ENCODE measurements at regions not wholly inside any gene's neighbourhood (a gene's known extent, or its start where the extent isn't known, plus 50 kb on each side); places are given as distances from the start of the nearest gene placed in this dataset.

- TF ChIP-seq EZH2phosphoT487 (IDR thresholded peaks at IDR 0.05; ENCODE audit: borderline replicate concordance), result no peak
- TF ChIP-seq, protein P1, sequence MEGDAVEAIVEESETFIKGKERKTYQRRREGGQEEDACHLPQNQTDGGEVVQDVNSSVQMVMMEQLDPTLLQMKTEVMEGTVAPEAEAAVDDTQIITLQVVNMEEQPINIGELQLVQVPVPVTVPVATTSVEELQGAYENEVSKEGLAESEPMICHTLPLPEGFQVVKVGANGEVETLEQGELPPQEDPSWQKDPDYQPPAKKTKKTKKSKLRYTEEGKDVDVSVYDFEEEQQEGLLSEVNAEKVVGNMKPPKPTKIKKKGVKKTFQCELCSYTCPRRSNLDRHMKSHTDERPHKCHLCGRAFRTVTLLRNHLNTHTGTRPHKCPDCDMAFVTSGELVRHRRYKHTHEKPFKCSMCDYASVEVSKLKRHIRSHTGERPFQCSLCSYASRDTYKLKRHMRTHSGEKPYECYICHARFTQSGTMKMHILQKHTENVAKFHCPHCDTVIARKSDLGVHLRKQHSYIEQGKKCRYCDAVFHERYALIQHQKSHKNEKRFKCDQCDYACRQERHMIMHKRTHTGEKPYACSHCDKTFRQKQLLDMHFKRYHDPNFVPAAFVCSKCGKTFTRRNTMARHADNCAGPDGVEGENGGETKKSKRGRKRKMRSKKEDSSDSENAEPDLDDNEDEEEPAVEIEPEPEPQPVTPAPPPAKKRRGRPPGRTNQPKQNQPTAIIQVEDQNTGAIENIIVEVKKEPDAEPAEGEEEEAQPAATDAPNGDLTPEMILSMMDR (conservative IDR thresholded peaks at IDR 0.05; ENCODE audit: low read length), result no peak
- H4K20me1 ChIP-seq (ENCODE audit: insufficient read depth, low read length, poor library complexity, severe bottlenecking), result no peaks in the 10 kb centered on the region
- no peak overlapping the region for H3K9ac ChIP-seq (ENCODE audit: low read depth, low read length, poor library complexity, severe bottlenecking)
- H3K4me3 ChIP-seq (ENCODE audit: low read length, poor library complexity, severe bottlenecking), result no peak overlapping the region
- no peaks in the 10 kb centered on the region for H3K27me3 ChIP-seq (ENCODE audit: insufficient read depth, low read length, poor library complexity, severe bottlenecking)
- H3K79me2 ChIP-seq (ENCODE audit: insufficient read depth, low read length), result no peaks in the 10 kb centered on the region
- no peaks in the 10 kb centered on the region for H3K36me3 ChIP-seq (ENCODE audit: insufficient read depth, low read length)
- peak overlapping the region; percentile 41 for H3K4me2 ChIP-seq (ENCODE audit: low read depth, low read length, poor library complexity, severe bottlenecking)
- no peak overlapping the region; the same call in 1 of the 2 replicates for H2AFZ ChIP-seq (ENCODE audit: low read length)
- no peaks in the 10 kb centered on the region for H3K9me3 ChIP-seq (ENCODE audit: insufficient read depth, low read depth, low read length)
- H3F3A ChIP-seq (ENCODE audit: low read depth), result no peaks in the 10 kb centered on the region; the same call in 1 of the 2 replicates
- peaks cover 29% of the 10 kb centered on the region for H3K4me1 ChIP-seq (ENCODE audit: insufficient read depth, low read length, poor library complexity, severe bottlenecking)
- H3K9me2 ChIP-seq (replicated peaks; ENCODE audit: low read depth, low read length), result no peaks in the 10 kb centered on the region
These were observed 83.1 kb upstream of the SLC5A12 start for GRCh38 chr11:26805001-26805400.

GRCh38 chr11:26806219-26806618, 84.4 kb upstream of the SLC5A12 start:
- Histone ChIP-seq H3K9me2 (replicated peaks; ENCODE audit: low read depth, low read length) (no peaks in the 10 kb centered on the region), H3F3A (ENCODE audit: low read depth) (no peaks in the 10 kb centered on the region), H3K27me3 (ENCODE audit: insufficient read depth, low read length, poor library complexity, severe bottlenecking) (no peaks in the 10 kb centered on the region), H2AFZ (ENCODE audit: low read length) (no peak overlapping the region), H3K9me3 (ENCODE audit: insufficient read depth, low read depth, low read length) (no peaks in the 10 kb centered on the region), H3K4me3 (ENCODE audit: low read length, poor library complexity, severe bottlenecking) (no peak overlapping the region), H3K79me2 (ENCODE audit: insufficient read depth, low read length) (no peaks in the 10 kb centered on the region), H4K20me1 (ENCODE audit: insufficient read depth, low read length, poor library complexity, severe bottlenecking) (no peaks in the 10 kb centered on the region), H3K4me1 (ENCODE audit: insufficient read depth, low read length, poor library complexity, severe bottlenecking) (peaks cover 18% of the 10 kb centered on the region), H3K9ac (ENCODE audit: low read depth, low read length, poor library complexity, severe bottlenecking) (no peak overlapping the region), H3K4me2 (ENCODE audit: low read depth, low read length, poor library complexity, severe bottlenecking) (no peak overlapping the region), H3K36me3 (ENCODE audit: insufficient read depth, low read length) (no peaks in the 10 kb centered on the region)
- no peak for TF ChIP-seq EZH2phosphoT487 (IDR thresholded peaks at IDR 0.05; ENCODE audit: borderline replicate concordance)
- TF ChIP-seq, protein P1 (conservative IDR thresholded peaks at IDR 0.05; ENCODE audit: low read length), result no peak

- no peaks in the 10 kb centered on the region for H3K36me3 ChIP-seq (ENCODE audit: insufficient read depth, low read length)
- no peak overlapping the region for H2AFZ ChIP-seq (ENCODE audit: low read length)
- no peaks in the 10 kb centered on the region for H4K20me1 ChIP-seq (ENCODE audit: insufficient read depth, low read length, poor library complexity, severe bottlenecking)
- H3K4me2 ChIP-seq (ENCODE audit: low read depth, low read length, poor library complexity, severe bottlenecking), result no peak overlapping the region
- no peaks in the 10 kb centered on the region for H3K4me1 ChIP-seq (ENCODE audit: insufficient read depth, low read length, poor library complexity, severe bottlenecking)
- no peak overlapping the region for H3K4me3 ChIP-seq (ENCODE audit: low read length, poor library complexity, severe bottlenecking)
- H3K9ac ChIP-seq (ENCODE audit: low read depth, low read length, poor library complexity, severe bottlenecking), result no peak overlapping the region
- no peaks in the 10 kb centered on the region for H3F3A ChIP-seq (ENCODE audit: low read depth)
- peaks cover 19% of the 10 kb centered on the region; the same call in 1 of the 2 replicates for H3K9me3 ChIP-seq (ENCODE audit: insufficient read depth, low read depth, low read length)
- no peaks in the 10 kb centered on the region for H3K79me2 ChIP-seq (ENCODE audit: insufficient read depth, low read length)
- H3K9me2 ChIP-seq (replicated peaks; ENCODE audit: low read depth, low read length), result no peaks in the 10 kb centered on the region
- TF ChIP-seq, protein P1 (conservative IDR thresholded peaks at IDR 0.05; ENCODE audit: low read length), result no peak
- TF ChIP-seq EZH2phosphoT487 (IDR thresholded peaks at IDR 0.05; ENCODE audit: borderline replicate concordance), result no peak
- H3K27me3 ChIP-seq (ENCODE audit: insufficient read depth, low read length, poor library complexity, severe bottlenecking), result no peaks in the 10 kb centered on the region
These were observed 98.9 kb upstream of the SLC5A12 start for GRCh38 chr11:26820739-26821138.

Measured in Loucy (cell line).